HG03039 (cell line): ENCODE measurements at regions not wholly inside any gene's neighbourhood (a gene's known extent, or its start where the extent isn't known, plus 50 kb on each side); places are given as distances from the start of the nearest gene placed in this dataset.
"Not testable (repeated sequence)": the region's sequence is repeated elsewhere in the genome, so short reads cannot be mapped to it uniquely, and the experiment has no call there.

Experiments
- ATAC-seq: cut with Tn5 transposase; IDR thresholded peaks from one replicate; pipeline ENCODE4 v1.9.1; 2021; ENCODE audit warnings: mild to moderate bottlenecking, moderate library complexity; ENCODE audit not compliant: unreplicated experiment

- no peak for ATAC-seq
Observed at GRCh38 chr2:125324273-125324672, 1299.2 kb downstream of the CNTNAP5 start.

GRCh38 chr2:125330133-125330532, 1305.0 kb downstream of the CNTNAP5 start:
- ATAC-seq: no peak

- ATAC-seq: no peak
Observed at GRCh38 chr2:125341353-125341752, 1314.6 kb upstream of the GYPC start.

- ATAC-seq: not testable (repeated sequence)
Observed at GRCh38 chr2:125353542-125353941, 1302.4 kb upstream of the GYPC start.

GRCh38 chr2:125364192-125364983, 1291.6 kb upstream of the GYPC start:
- ATAC-seq: no peak

GRCh38 chr2:125364984-125365265, 1291.0 kb upstream of the GYPC start:
- ATAC-seq: no peak

GRCh38 chr2:125371867-125372266, 1284.1 kb upstream of the GYPC start:
- no peak for ATAC-seq

GRCh38 chr2:125373293-125373692, 1282.7 kb upstream of the GYPC start:
- ATAC-seq: no peak

GRCh38 chr2:125386074-125386473, 1269.9 kb upstream of the GYPC start:
- ATAC-seq: no peak

- ATAC-seq: peak; percentile 81
Observed at GRCh38 chr2:125397535-125398251, 1258.3 kb upstream of the GYPC start.

- peak; percentile 44 for ATAC-seq
Observed at GRCh38 chr2:125398738-125399524, 1257.0 kb upstream of the GYPC start.

- ATAC-seq: no peak
Observed at GRCh38 chr2:125405816-125406215, 1250.1 kb upstream of the GYPC start.

GRCh38 chr2:125408874-125409538, 1247.0 kb upstream of the GYPC start:
- no peak for ATAC-seq

- no peak for ATAC-seq
Observed at GRCh38 chr2:125418483-125418882, 1237.5 kb upstream of the GYPC start.

GRCh38 chr2:125422198-125422770, 1233.7 kb upstream of the GYPC start:
- not testable (repeated sequence) for ATAC-seq

GRCh38 chr2:125424266-125424785, 1231.6 kb upstream of the GYPC start:
- ATAC-seq: no peak

- no peak for ATAC-seq
Observed at GRCh38 chr2:125427721-125428315, 1228.1 kb upstream of the GYPC start.

- ATAC-seq: no peak
Observed at GRCh38 chr2:125444106-125444505, 1211.9 kb upstream of the GYPC start.

GRCh38 chr2:125445495-125445894, 1210.5 kb upstream of the GYPC start:
- no peak for ATAC-seq

- no peak for ATAC-seq
Observed at GRCh38 chr2:125450092-125450491, 1205.9 kb upstream of the GYPC start.
